ENCODE measurements at regions not wholly inside any gene's neighbourhood (a gene's known extent, or its start where the extent isn't known, plus 50 kb on each side); places are given as distances from the start of the nearest gene placed in this dataset.

Small RNA genes in the stretch of these regions (small RNA-seq; reads per million reads assigned to genes)
- gene RNU6-1211P = 0 reads per million in 2 experiments

Measured in NCI-H460 (cell line).